OCI-LY7 (cell line): ENCODE measurements at regions not wholly inside any gene's neighbourhood (a gene's known extent, or its start where the extent isn't known, plus 50 kb on each side); places are given as distances from the start of the nearest gene placed in this dataset.
A peak's percentile ranks its signal among the peaks of the same experiment; 100 is the strongest.

Experiments used
- BruUV-seq: library from RNA; stranded (reverse); fragments of 400-500 nt; replicated peaks from 2 replicates; lab custom pipeline; 2021; lab: Mats Ljungman, UMichigan
- CTCF ChIA-PET: fragments of 300-600 bp; sonication (Branson Sonifier 250); formaldehyde crosslinking; loops from one replicate; lab custom pipeline; 2022; ENCODE audit warnings: antibody characterized with exemption; ENCODE audit not compliant: unreplicated experiment; lab: Charles Lee
- POLR2A ChIA-PET: fragments of 300-600 bp; sonication (Branson Sonifier 250); formaldehyde crosslinking; loops from one replicate; lab custom pipeline; 2022; ENCODE audit warnings: antibody characterized with exemption; lab: Charles Lee
- DNase-seq: peaks from one replicate; pipeline ENCODE4 v3.0.0-alpha.2; 2015; ENCODE audit warnings: low spot score
- H2AFZ ChIP-seq: fragments of 200-600 bp; sonication (generic), shearing (Covaris generic); 2 replicates; pipeline ENCODE4 v1.6.1; 2014; ENCODE audit warnings: mild to moderate bottlenecking, antibody characterized with exemption, low read length, moderate library complexity
- H3K27ac ChIP-seq: fragments of 200-600 bp; sonication (generic); 2 replicates; pipeline ENCODE4 v1.5.1; 2014; ENCODE audit warnings: mixed run types, low read depth, mild to moderate bottlenecking, moderate library complexity, low read length, inconsistent platforms; ENCODE audit not compliant: poor library complexity, severe bottlenecking
- H3K36me3 ChIP-seq: fragments of 200-600 bp; sonication (generic); 2 replicates; pipeline ENCODE4 v1.6.1; 2014; ENCODE audit warnings: mild to moderate bottlenecking, antibody characterized with exemption, low read length, moderate library complexity, mixed read lengths; ENCODE audit not compliant: insufficient read depth
- H3K4me1 ChIP-seq: fragments of 200-600 bp; sonication (generic); 2 replicates; pipeline ENCODE4 v1.5.1; 2014; ENCODE audit warnings: mild to moderate bottlenecking, low read length; ENCODE audit not compliant: insufficient read depth, poor library complexity, severe bottlenecking
- H3K4me2 ChIP-seq: fragments of 200-600 bp; sonication (generic); 2 replicates; pipeline ENCODE4 v1.6.1; 2014; ENCODE audit warnings: mild to moderate bottlenecking, low read length
- H3K4me3 ChIP-seq: fragments of 200-600 bp; sonication (generic); 2 replicates; pipeline ENCODE4 v1.5.1; 2014; ENCODE audit warnings: mild to moderate bottlenecking, low read depth, low read length; ENCODE audit not compliant: poor library complexity, severe bottlenecking
- H3K79me2 ChIP-seq: fragments of 200-600 bp; sonication (generic); 2 replicates; pipeline ENCODE4 v1.6.1; 2016; ENCODE audit warnings: low read depth, mild to moderate bottlenecking, low read length, moderate library complexity, mixed read lengths; ENCODE audit not compliant: insufficient read depth
- H3K9me2 ChIP-seq: fragments of 200-600 bp; sonication (generic); 2 replicates; pipeline ENCODE4 v1.6.1; 2016; ENCODE audit warnings: mild to moderate bottlenecking, low read length, mixed read lengths; ENCODE audit not compliant: insufficient read depth
- H3K9me3 ChIP-seq: fragments of 200-600 bp; sonication (generic); 2 replicates; pipeline ENCODE4 v1.6.1; 2014; ENCODE audit warnings: mild to moderate bottlenecking, mixed run types, low read length, mixed read lengths
- H4K20me1 ChIP-seq: fragments of 200-600 bp; sonication (generic); 2 replicates; pipeline ENCODE4 v1.6.1; 2014; ENCODE audit warnings: mild to moderate bottlenecking, antibody characterized with exemption, low read length, moderate library complexity, mixed read lengths; ENCODE audit not compliant: insufficient read depth
- EZH2phosphoT487 ChIP-seq: fragments of 200-600 bp; sonication (generic); IDR thresholded peaks from 2 replicates; pipeline ENCODE4 v1.6.1; 2018; ENCODE audit warnings: low read depth, borderline replicate concordance, mild to moderate bottlenecking, mixed run types, antibody characterized with exemption, low read length, moderate library complexity, mixed read lengths
- intact Hi-C: fragments of 100-400 bp; cut with micrococcal nuclease; formaldehyde crosslinking; loops from one replicate; pipeline ENCODE4 v1.10.0; 2022; ENCODE audit not compliant: unreplicated experiment
- TF ChIP-seq, protein P1 (sequence below): fragments of 200-600 bp; sonication (generic); conservative IDR thresholded peaks from 2 replicates; pipeline ENCODE4 v1.5.1; 2014; ENCODE audit warnings: mild to moderate bottlenecking, antibody characterized with exemption, low read length, moderate library complexity, mixed read lengths

DNA sequence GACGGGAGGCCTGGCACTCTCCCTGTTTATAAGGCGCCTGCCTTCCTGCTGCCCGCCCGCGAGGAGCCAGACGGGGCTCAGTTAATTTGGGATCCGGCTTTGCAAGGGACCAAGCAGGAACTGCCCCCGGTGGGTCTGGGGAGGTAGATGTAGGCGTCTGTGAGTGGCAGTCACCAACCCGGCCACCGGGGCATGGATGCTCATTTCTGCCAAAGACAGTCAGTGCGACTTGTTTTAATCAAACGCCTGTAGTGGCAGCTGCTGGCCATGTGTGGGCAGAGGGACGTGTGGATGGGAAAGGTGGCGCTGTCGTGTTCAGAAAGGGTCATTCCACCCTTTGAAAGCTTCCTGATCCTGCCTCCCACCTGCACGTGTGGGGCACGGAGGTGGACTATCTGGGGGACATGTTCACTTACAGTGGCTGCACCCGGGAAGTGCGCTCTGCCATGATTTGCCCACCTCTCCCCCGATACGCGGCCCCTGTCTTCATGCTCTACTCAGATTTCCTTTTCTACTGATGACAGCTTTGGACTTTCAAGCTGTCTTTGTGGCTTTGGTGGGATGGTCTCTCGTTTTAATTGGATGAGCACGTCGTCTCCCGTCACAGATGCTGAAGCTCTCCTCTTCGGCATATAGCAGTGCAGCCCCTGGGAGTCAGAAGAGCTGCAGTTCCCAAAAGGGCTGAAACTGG is 60.3 kb upstream of the CIBAR2 start:
- CTCF ChIA-PET = no interaction called here
- no peaks in the 10 kb centered on the region for H3K9me3 ChIP-seq
- DNase-seq = no peak
- POLR2A ChIA-PET = interaction anchor here (0.6 kb wide), 2 partner anchors 58 to 333 kb away, joined by 3 read pairs; no protein-coding TSS in a partner anchor
- no peak overlapping the region for H2AFZ ChIP-seq
- no peaks in the 10 kb centered on the region for H3K9me2 ChIP-seq
- no peak for TF ChIP-seq EZH2phosphoT487
- TF ChIP-seq, protein P1, sequence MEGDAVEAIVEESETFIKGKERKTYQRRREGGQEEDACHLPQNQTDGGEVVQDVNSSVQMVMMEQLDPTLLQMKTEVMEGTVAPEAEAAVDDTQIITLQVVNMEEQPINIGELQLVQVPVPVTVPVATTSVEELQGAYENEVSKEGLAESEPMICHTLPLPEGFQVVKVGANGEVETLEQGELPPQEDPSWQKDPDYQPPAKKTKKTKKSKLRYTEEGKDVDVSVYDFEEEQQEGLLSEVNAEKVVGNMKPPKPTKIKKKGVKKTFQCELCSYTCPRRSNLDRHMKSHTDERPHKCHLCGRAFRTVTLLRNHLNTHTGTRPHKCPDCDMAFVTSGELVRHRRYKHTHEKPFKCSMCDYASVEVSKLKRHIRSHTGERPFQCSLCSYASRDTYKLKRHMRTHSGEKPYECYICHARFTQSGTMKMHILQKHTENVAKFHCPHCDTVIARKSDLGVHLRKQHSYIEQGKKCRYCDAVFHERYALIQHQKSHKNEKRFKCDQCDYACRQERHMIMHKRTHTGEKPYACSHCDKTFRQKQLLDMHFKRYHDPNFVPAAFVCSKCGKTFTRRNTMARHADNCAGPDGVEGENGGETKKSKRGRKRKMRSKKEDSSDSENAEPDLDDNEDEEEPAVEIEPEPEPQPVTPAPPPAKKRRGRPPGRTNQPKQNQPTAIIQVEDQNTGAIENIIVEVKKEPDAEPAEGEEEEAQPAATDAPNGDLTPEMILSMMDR = peak; percentile 37; the same call in 1 of the 2 replicates
- intact Hi-C loops = no loop called here
- H4K20me1 ChIP-seq = no peaks in the 10 kb centered on the region
- no peak overlapping the region for H3K4me2 ChIP-seq
- H3K4me3 ChIP-seq = no peak overlapping the region
- no TSS peak for BruUV-seq
- H3K79me2 ChIP-seq = no peaks in the 10 kb centered on the region
- H3K27ac ChIP-seq = no peak overlapping the region
- no peaks in the 10 kb centered on the region for H3K36me3 ChIP-seq
- H3K4me1 ChIP-seq = no peaks in the 10 kb centered on the region

DNA sequence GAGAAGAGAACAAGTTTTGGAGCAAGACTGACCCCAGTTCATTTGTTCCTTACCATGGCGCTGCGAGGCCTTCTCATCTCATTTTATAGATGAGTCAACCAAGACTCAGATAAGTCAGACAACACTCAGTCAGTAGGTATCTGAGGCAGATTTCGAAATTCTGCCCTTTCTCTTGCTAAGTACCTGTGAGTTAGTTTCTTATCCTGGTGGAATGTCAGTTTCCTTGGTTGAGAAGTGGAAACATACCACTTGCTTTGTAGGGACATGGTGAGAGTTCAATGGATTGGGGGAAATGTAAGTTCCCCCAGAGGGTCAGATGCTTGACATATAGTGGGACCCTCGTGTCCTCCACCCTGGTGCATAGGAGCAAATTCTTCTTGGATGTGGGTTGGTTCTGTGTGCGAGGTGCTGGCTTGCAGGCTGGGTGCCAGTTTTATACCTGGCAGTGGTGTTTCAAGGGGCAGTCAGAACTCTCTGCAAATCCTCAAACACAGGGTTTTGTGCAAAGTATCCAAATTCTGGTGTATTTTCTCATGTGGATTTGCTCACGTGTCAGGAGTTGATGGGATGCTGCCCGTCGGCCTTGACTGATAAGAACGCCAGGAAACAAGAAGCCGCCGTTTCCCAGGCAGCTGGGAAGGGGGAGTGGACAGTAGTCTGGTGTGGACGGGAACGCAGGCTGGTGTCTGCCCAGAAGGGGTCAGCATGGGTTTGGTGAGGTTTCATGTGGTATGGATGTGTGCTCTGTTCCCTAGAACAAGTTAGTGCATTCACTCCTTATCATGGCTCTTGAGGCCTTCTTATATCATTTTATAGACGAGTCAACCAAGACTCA is 61.1 kb upstream of the CIBAR2 start:
- Histone ChIP-seq H3K4me2 (no peak overlapping the region), H3K4me3 (no peak overlapping the region), H3K36me3 (no peaks in the 10 kb centered on the region), H3K79me2 (no peaks in the 10 kb centered on the region), H3K4me1 (no peaks in the 10 kb centered on the region), H4K20me1 (no peaks in the 10 kb centered on the region), H3K27ac (no peak overlapping the region), H3K9me3 (no peaks in the 10 kb centered on the region), H3K9me2 (no peaks in the 10 kb centered on the region), H2AFZ (no peak overlapping the region)
- no peak for TF ChIP-seq EZH2phosphoT487
- TF ChIP-seq, protein P1 = no peak
- intact Hi-C loops = no loop called here
- ChIA-PET POLR2A (no interaction called here), CTCF (no interaction called here)
- no TSS peak for BruUV-seq
- DNase-seq = no peak
